ENCODE measurements at regions not wholly inside any gene's neighbourhood (a gene's known extent, or its start where the extent isn't known, plus 50 kb on each side); places are given as distances from the start of the nearest gene placed in this dataset.

GRCh38 chr12:66910366-66910974 lies 231.6 kb upstream of the GRIP1 start:
- DNase-seq (ENCODE audit: low read depth), result no peak

- no peak for DNase-seq (ENCODE audit: low read depth)
These were observed 236.5 kb upstream of the GRIP1 start for GRCh38 chr12:66915306-66915904.

DNA sequence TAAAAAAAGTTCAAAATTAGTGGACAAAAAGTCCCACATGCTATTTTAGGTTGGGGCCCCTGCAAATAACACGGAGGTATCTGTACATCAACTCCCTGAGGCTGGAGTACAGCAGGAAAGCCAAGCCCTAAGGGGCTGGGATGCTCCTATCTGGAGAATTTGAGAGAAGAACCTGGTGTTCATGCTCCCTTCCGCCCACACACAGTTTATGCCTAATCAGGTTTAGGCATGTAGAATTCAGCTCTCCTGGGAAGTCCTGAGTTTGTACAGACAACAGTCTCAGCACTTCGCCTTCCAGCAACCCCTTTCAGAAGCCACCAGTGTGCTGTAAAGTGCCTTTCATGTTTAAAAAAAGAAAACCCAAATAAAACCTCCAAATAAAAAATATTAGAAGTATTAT lies 237.3 kb upstream of the GRIP1 start:
- DNase-seq (ENCODE audit: low read depth), result no peak

DNA sequence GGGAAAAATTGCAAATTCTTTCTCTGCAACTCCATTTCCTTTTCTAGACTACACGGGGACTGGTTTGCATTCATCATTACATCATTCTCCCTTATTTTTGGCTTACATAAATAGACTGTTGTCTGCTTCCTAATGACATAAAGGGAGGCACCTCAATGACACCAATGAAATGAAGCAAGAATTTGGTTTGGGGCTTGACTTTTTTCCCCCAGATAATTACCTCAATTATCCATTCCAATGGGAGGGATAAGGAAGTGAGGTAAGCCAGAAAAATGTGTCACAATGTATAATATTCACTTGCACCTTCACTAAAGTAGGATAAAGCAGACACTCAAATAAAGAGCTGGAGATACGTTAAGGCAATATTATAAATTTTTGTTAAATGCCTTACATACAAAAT lies 240.6 kb upstream of the GRIP1 start:
- DNase-seq (ENCODE audit: low read depth), result no peak

- DNase-seq (ENCODE audit: low read depth), result no peak
These were observed 241.3 kb upstream of the GRIP1 start for GRCh38 chr12:66920205-66920604.

DNA sequence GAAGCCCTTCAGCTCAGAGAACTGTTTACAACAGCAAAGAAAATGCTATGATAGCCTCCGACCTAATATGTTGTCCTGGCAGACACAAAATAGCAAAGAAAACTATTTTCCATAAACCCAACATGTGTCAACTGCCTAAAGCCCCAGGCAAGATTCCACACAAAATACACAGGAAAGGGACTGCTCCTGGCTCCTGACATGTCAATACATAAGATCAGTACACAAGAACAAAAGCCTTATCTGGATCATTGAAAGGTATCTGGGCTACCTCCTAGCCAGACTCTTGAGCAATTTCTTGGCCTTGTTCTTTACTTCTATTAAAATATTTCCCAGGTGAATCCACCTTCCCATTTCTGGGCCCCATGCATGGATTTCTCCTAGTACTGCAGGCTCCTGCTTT lies 242.3 kb upstream of the GRIP1 start:
- DNase-seq (ENCODE audit: low read depth), result no peak

DNA sequence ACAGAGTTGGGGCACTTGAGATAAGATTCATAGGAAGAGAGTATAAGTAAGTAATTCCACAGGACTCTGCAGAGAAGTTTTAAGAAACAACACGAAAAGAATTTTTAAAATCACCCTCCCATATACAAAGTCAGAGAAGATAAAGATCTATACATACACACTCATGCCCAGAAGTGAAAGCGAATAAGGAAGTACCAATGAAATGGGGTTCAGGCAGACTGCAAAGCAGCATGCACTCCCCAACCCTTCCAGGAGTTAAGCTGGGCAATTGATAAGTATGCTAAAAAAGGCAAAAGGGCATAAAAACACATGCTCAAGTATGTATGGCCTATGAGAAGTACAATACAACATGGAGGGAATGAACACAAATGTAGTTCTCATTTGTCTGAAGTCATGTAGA lies 246.2 kb upstream of the GRIP1 start:
- no peak for DNase-seq (ENCODE audit: low read depth)

- DNase-seq (ENCODE audit: low read depth), result no peak
These were observed 250.2 kb upstream of the GRIP1 start for GRCh38 chr12:66929121-66929520.

DNA sequence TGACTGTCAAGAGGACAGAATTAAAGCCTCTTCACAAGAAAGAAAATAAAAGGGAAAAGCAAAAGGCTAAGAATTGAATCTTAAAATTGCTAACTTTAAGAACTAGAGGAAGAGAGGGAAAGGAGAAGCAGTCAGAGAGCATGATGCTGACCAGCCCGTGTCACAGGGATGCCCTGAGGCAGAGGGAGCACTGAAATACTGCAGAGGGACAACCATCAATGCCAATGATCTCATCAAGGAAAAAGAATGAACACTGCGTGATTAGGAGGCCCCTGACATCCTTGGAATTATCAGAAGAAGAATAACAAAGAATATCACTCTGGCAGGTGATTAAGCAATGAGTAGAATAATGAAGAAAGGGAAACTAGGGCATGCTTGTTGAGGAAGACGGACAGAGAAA lies 252.2 kb upstream of the GRIP1 start:
- no peak for DNase-seq (ENCODE audit: low read depth)

DNA sequence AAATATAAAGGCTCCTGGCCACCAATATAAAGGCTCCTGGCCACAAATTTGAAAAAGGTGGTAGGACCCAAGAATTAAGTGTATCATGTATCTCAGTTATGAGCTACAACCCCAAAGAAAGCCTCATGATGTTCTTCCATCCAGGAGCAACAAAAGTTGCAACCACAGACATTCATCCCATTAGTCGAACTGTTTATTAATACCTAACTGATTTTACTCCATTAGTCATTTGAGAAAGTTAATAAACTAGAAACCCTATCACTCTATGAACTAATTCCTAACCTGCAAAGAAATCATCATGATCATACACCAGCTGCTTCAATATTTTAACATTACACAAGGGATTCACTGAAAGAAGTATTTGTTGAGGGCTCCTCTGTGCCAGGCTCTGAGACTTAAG lies 253.2 kb upstream of the GRIP1 start:
- DNase-seq (ENCODE audit: low read depth), result no peak

DNA sequence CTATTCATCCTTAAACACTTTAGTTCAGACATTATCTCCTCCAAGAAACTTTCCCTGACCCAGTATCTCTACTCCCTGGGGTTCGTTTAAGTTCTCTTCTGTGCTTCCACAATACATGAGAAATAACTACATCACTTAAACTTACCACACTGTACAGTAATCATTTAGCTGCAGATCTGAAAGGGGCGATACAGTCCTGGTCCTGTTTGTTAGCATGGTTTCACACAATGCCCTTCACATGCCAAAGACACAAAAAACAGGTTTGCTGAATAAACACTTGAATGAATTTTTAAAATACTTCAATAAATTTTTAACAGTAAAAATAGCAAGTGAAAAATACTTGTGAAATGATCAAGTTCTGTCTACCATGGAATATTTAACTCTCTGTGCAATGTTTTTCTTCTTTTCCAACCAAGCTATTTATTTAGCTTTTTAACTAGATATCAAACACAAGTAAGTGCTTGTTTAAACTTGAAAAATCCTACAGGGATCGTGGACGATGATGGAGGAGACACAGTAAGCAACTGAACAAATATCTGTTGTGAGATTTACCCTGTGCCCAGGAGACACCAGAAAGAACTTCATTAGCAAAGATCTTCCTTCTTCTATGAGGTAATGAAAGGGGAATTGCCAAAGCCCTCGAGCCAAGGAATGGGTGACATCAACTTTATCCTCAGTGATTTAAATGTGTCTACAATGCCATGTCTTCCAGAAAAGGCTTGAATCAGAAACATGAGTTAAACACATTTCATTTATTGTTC lies 255.6 kb upstream of the GRIP1 start:
- DNase-seq (ENCODE audit: low read depth), result no peak

- DNase-seq (ENCODE audit: low read depth), result no peak
These were observed 262.3 kb upstream of the GRIP1 start for GRCh38 chr12:66941150-66941549.

DNA sequence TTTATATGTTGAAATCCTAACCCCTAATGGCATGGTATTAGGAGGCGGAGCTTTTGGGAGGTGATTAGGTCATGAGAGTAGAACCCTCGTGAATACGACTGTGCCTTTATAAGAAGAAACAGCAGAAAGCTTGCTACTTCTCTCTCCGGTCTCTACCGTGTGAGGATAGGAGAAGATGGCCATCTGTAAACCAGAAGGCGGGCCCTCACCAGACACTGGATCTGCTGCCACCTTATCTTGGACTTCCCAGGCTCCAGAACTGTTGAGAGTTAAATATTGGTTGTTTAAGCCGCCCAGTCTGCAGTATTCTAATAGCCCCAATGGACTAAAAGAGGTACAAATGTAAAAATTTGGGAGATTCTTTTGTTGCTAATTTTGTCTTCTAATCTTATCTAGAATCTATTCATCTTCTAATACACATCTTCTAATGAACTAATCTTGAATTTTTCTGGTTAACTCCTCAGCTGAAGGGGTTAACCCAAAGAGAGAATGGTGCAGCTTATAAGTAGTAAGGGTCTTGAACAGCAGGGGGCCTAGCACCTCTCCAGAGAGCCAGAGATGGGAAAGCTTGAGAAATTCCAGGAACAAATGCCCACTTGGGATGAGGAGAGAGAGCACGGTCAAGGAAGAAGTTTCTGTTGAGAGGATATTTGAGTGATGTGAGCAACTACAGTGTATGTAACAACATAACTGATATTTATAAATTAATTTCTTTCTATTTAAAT lies 264.0 kb upstream of the GRIP1 start:
- no peak for DNase-seq (ENCODE audit: low read depth)

- DNase-seq (ENCODE audit: low read depth), result no peak
These were observed 265.5 kb upstream of the GRIP1 start for GRCh38 chr12:66944365-66944764.

- DNase-seq (ENCODE audit: low read depth), result no peak
These were observed 266.4 kb upstream of the GRIP1 start for GRCh38 chr12:66945189-66945817.

DNA sequence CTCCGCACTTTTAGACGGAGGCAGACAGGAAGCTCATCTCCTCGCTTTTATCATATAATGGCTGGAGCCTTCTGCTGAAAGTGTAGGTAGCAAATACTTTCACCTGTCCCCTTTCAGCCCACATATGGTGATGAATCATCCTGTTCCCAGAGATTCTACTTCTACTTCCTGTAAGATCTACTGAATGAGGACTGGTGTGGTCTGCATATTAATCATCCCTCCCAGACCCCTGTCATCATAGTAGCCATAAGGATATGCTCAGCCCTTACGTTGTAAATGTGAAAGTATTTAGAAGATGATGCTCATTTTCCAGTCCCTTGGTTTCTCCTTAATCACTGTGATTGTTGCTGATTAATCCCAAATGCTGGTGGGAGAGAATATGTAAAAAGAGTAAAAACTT lies 268.2 kb upstream of the GRIP1 start:
- DNase-seq (ENCODE audit: low read depth), result no peak

GRCh38 chr12:66952668-66953067 lies 273.8 kb upstream of the GRIP1 start:
- no peak for DNase-seq (ENCODE audit: low read depth)

GRCh38 chr12:66956300-66956699 lies 277.4 kb upstream of the GRIP1 start:
- no peak for DNase-seq (ENCODE audit: low read depth)

DNA sequence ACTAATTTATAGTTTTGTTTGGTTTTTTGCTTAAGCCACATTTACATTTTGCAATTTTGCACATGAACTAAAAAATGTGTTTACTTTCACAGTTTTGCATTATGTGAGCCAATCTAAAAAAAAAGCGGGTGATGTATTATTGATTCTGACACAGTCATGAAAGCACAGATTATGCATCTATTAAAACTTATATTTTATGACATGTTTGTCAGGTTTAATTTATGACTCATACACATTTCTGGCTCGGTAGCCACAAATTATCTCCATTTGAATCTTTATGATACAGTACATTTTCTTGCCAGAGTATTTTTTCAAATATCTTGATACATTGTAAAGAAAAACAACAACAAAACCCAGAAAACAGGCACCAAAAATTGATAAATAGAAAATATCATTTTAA lies 280.4 kb upstream of the GRIP1 start:
- no peak for DNase-seq (ENCODE audit: low read depth)

DNA sequence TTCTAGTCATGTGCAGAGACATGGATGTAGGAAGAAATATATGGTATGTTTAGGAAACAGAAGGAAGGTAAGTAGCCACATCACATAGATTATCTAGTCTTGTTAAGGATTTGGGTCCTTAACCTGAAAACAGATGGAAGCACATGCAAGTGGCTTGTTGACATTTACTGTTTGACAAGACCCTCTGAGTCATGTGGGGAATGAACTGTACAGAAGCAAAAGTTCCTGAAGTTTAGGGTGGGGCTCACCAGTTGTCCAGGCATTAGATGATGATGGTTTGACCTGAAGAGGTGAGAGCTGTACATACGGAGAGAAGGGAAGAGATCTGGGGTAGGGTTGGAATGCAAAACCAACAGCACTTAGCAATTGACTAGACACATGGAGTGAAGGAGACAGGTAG lies 281.1 kb upstream of the GRIP1 start:
- DNase-seq (ENCODE audit: low read depth), result no peak

DNA sequence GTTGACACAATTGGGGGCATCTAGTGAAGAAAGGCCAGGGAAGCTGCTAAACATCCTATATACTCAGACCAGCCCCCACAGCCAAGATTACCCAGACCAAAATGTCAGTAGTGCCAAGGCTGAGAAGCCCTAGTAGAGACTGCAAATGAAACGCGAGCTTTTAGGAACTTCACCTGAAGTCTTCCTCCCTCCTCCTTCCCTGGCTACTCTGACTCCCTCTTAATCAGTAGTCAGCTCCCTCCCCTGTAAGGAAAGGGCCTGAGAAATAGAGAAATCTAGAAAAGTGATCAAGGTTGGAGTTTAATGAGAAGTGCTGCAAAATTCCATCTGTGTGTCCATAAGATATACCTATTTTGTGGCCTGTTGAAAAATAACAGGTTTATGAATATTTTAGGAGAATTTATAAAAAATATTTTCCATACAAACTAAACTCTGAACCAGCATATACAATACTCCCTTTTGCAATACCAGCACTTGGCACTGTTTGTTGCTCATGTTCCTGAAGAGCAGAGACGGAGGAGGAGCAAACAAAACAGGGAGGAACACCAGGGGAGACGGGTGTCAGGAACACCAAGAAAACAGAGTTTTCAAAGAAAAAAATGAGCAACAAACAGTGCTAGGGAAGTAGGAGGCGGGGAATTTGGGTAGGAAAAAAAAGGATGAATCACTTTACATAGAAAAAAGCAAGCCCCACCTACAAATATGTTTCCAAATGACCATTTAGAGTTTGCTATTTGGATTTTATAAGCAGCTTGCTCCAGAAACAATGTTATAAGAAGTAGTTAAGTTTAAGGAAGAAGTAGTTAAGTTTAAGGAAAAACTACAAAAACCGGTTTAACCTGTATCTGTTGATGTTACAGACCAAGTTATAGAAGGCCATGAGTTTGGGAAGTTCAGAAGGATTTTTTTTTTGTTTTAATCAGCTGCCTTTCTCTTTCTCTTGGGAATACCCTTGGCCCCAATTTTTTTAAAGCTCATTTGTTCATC lies 282.1 kb upstream of the GRIP1 start:
- DNase-seq (ENCODE audit: low read depth), result no peak
